ENCODE measurements at regions not wholly inside any gene's neighbourhood (a gene's known extent, or its start where the extent isn't known, plus 50 kb on each side); places are given as distances from the start of the nearest gene placed in this dataset.

- TF ChIP-seq CTCF (IDR thresholded peaks at IDR 0.05) (no peak), POLR2A (IDR thresholded peaks at IDR 0.05) (no peak)
Observed at GRCh38 chr13:109336730-109337129, 449.7 kb downstream of the IRS2 start.

Measured in vagina (tissue), 2 donors.